HepG2 (cell line): ENCODE measurements at regions not wholly inside any gene's neighbourhood (a gene's known extent, or its start where the extent isn't known, plus 50 kb on each side); places are given as distances from the start of the nearest gene placed in this dataset.

Experiments used
- ATAC-seq: fragments of 200-7000 bp; cut with Tn5 transposase; 3 replicates; pipeline ENCODE4 v1.9.1; 2020; ENCODE audit warnings: mild to moderate bottlenecking, moderate library complexity
- BruUV-seq: library from RNA; stranded (reverse); fragments of 400-500 nt; replicated peaks from 2 replicates; lab custom pipeline; 2021; lab: Mats Ljungman, UMichigan
- CTCF ChIA-PET: fragments of 300-600 bp; formaldehyde crosslinking; extraction: SDS; loops from one replicate; lab custom pipeline; 2021; ENCODE audit warnings: low total read pairs, inconsistent platforms, low intra/inter-chr PET ratio; lab: Yijun Ruan, JAX
- POLR2A ChIA-PET: fragments of 350-600 bp; sonication (Branson Sonifier 250); formaldehyde crosslinking; loops from one replicate; lab custom pipeline; 2020; ENCODE audit warnings: antibody characterized with exemption, inconsistent platforms; lab: Yijun Ruan, JAX
- DNase-seq: peaks from one replicate; pipeline ENCODE4 v3.0.0-alpha.2; 2015; ENCODE audit warnings: low spot score
- FAIRE-seq: peaks from 3 replicates; lab custom pipeline; 2011; peaks lifted over from hg19 to GRCh38; lab: Jason Lieb, UNC
- H2AFZ ChIP-seq: one replicate; pipeline ENCODE4 v1.6.1; 2011; ENCODE audit warnings: low read length, inconsistent platforms
- H3K27ac ChIP-seq: fragments of 300-600 bp; 3 replicates; pipeline ENCODE4 v1.8.0; 2011; ENCODE audit warnings: mixed run types, mild to moderate bottlenecking, mixed read lengths, low read length, inconsistent platforms; ENCODE audit not compliant: insufficient read depth; ENCODE audit errors: extremely low read length
- H3K27me3 ChIP-seq, 2 experiments: fragments of 200-600 bp in 1 of 2; 2 replicates in 1 of 2; 3 replicates in 1 of 2; pipeline versions ENCODE4 v1.6.0 to v1.8.0; 2011; ENCODE audit warnings: low read length in 2 of 2, mild to moderate bottlenecking in 2 of 2, moderate library complexity in 2 of 2, inconsistent platforms in 1 of 2; ENCODE audit not compliant: insufficient read depth in 2 of 2, control insufficient read depth in 1 of 2
- H3K36me3 ChIP-seq, 2 experiments: fragments of 200-600 bp in 1 of 2; replicated peaks in 1 of 2; 2 replicates in 1 of 2; 3 replicates in 1 of 2; pipeline versions ENCODE4 v1.5.1 to v1.8.0; 2011; ENCODE audit warnings: low read length in 2 of 2, inconsistent platforms in 1 of 2; ENCODE audit not compliant: insufficient read depth in 2 of 2, control insufficient read depth in 1 of 2
- H3K4me1 ChIP-seq: 2 replicates; pipeline ENCODE4 v1.5.1; 2012; ENCODE audit warnings: low read length, inconsistent platforms; ENCODE audit not compliant: insufficient read depth
- H3K4me2 ChIP-seq: 2 replicates; pipeline ENCODE4 v1.6.0; 2011; ENCODE audit warnings: low read depth, low read length, inconsistent platforms
- H3K4me3 ChIP-seq, 3 experiments: fragments of 200-600 bp in 1 of 3; sonication (generic), shearing (Covaris generic) in 1 of 3; replicated peaks in 1 of 3; 2 replicates each; pipeline ENCODE4 v1.5.1; 2011 to 2016; ENCODE audit warnings: low read length in 3 of 3, inconsistent platforms in 2 of 3, low read depth in 2 of 3, mild to moderate bottlenecking in 2 of 3, control low read depth in 1 of 3, mixed read lengths in 1 of 3; ENCODE audit not compliant: insufficient read depth in 1 of 3
- H3K79me2 ChIP-seq: one replicate; pipeline ENCODE4 v1.6.1; 2011; ENCODE audit warnings: low read length, inconsistent platforms; ENCODE audit not compliant: insufficient read depth
- H3K9ac ChIP-seq: 2 replicates; pipeline ENCODE4 v1.6.0; 2011; ENCODE audit warnings: mild to moderate bottlenecking, low read depth, low read length, inconsistent platforms; ENCODE audit not compliant: insufficient read depth
- H3K9me3 ChIP-seq: 2 replicates; pipeline ENCODE4 v1.5.1; 2012; ENCODE audit warnings: mild to moderate bottlenecking, low read length
- H4K20me1 ChIP-seq: 2 replicates; pipeline ENCODE4 v1.6.0; 2011; ENCODE audit warnings: inconsistent platforms, mild to moderate bottlenecking, low read length, moderate library complexity; ENCODE audit not compliant: insufficient read depth
- FOSL2 ChIP-seq: sonication (generic); formaldehyde crosslinking; IDR thresholded peaks from 2 replicates; pipeline ENCODE4 v1.4.0; 2020; ENCODE audit warnings: missing genetic modification reagents
- HMGA1 ChIP-seq: sonication (generic); formaldehyde crosslinking; conservative IDR thresholded peaks from 2 replicates; pipeline ENCODE4 v1.4.0; 2020; ENCODE audit warnings: missing genetic modification reagents
- HMGXB4 ChIP-seq, 2 experiments: sonication (generic) in 1 of 2; formaldehyde crosslinking in 1 of 2; IDR thresholded peaks; 2 replicates each; pipeline versions ENCODE4 v1.4.0 to v1.6.1; 2018 to 2020; ENCODE audit warnings: missing genetic modification reagents in 2 of 2, borderline replicate concordance in 1 of 2, low read depth in 1 of 2, mild to moderate bottlenecking in 1 of 2, missing biosample characterization in 1 of 2
- MED13 ChIP-seq: sonication (generic); formaldehyde crosslinking; IDR thresholded peaks from 2 replicates; pipeline ENCODE4 v1.5.0; 2020; ENCODE audit warnings: missing genetic modification reagents
- NFE2L1 ChIP-seq: sonication (generic); formaldehyde crosslinking; IDR thresholded peaks from 2 replicates; pipeline ENCODE4 v1.4.0; 2020; ENCODE audit warnings: missing genetic modification reagents, mild to moderate bottlenecking, borderline replicate concordance
- PHF21A ChIP-seq: sonication (generic); formaldehyde crosslinking; IDR thresholded peaks from 2 replicates; pipeline ENCODE4 v1.5.0; 2020; ENCODE audit warnings: mild to moderate bottlenecking, missing genetic modification reagents
- SAFB2 ChIP-seq: sonication (generic); formaldehyde crosslinking; IDR thresholded peaks from 2 replicates; pipeline ENCODE4 v1.5.1; 2020; ENCODE audit warnings: missing genetic modification reagents, low read depth, mild to moderate bottlenecking, borderline replicate concordance
- THAP7 ChIP-seq: sonication (generic); formaldehyde crosslinking; IDR thresholded peaks from 2 replicates; pipeline ENCODE4 v1.8.1; 2023; ENCODE audit warnings: mild to moderate bottlenecking, missing genetic modification reagents
- ZBTB46 ChIP-seq: sonication (generic); formaldehyde crosslinking; IDR thresholded peaks from 2 replicates; pipeline ENCODE4 v1.4.0; 2020; ENCODE audit warnings: mild to moderate bottlenecking, missing genetic modification reagents, borderline replicate concordance
- ZBTB8A ChIP-seq: sonication (generic); formaldehyde crosslinking; IDR thresholded peaks from 2 replicates; pipeline ENCODE4 v1.4.0; 2020; ENCODE audit warnings: mild to moderate bottlenecking, low read depth, missing genetic modification reagents, borderline replicate concordance
- WGBS: methylation state at CpG from one replicate; pipeline ENCODE4 v1.1.6; 2017; ENCODE audit warnings: low lambda C conversion rate; 5-methylcytosine and 5-hydroxymethylcytosine counted together
- in situ Hi-C: cut with HindIII; loops from 2 replicates; pipeline ENCODE4 v1.10.0; 2017; ENCODE audit warnings: low pct_unique_long_range_greater_than_20kb; ENCODE audit not compliant: extremely low pct_ligation_motif_present
- intact Hi-C: fragments of 100-400 bp; cut with micrococcal nuclease; formaldehyde crosslinking; loops from one replicate; pipeline ENCODE4 v1.10.0; 2022; ENCODE audit not compliant: unreplicated experiment
- TF ChIP-seq, protein P1 (sequence below): sonication (generic); formaldehyde crosslinking; IDR thresholded peaks from 2 replicates; pipeline ENCODE4 v1.9.0; 2021; ENCODE audit warnings: missing genetic modification reagents, borderline replicate concordance
- TF ChIP-seq, protein P2 (sequence below): sonication (generic); formaldehyde crosslinking; IDR thresholded peaks from 2 replicates; pipeline ENCODE4 v1.8.0; 2022; ENCODE audit warnings: missing genetic modification reagents, mild to moderate bottlenecking, moderate library complexity, borderline replicate concordance

DNA sequence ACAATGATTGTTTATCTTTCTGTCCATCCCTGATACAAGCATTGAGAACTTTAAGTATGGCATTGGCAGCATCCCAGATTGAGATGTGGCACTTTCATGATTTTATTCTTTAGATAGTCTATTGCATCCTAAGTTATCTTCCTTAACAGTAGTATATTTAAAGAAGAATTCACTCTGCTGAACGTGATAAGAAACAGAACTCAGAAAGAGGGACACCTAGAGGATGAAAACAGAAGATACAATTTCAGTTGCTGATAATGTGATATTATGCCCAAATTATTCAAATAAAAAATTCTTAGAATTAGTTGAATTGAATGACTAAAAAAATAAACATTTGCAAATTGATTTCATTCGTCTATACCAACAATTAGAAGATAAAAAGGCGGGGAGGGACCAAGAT lies 218.1 kb upstream of the DMRTA1 start:
- intact Hi-C loops, result no loop called here
- no TSS peak for BruUV-seq
- no peaks in the 10 kb centered on the region for H3K27me3 ChIP-seq
- POLR2A ChIA-PET, result no interaction called here
- no peak overlapping the region for H2AFZ ChIP-seq
- H3K4me1 ChIP-seq, result no peaks in the 10 kb centered on the region
- DNase-seq, result no peak
- H3K79me2 ChIP-seq, result no peaks in the 10 kb centered on the region
- H3K4me2 ChIP-seq, result no peak overlapping the region
- CTCF ChIA-PET, result no interaction called here
- no peak overlapping the region for H3K27ac ChIP-seq
- in situ Hi-C loops, result no loop called here
- no peak overlapping the region for H3K4me3 ChIP-seq
- no peak for FAIRE-seq
- H3K9ac ChIP-seq, result no peak overlapping the region
- H4K20me1 ChIP-seq, result no peaks in the 10 kb centered on the region
- no peaks in the 10 kb centered on the region for H3K36me3 ChIP-seq
- 0% methylated on average over 3 of the region's 3 CpGs for WGBS
- H3K9me3 ChIP-seq, result no peaks in the 10 kb centered on the region
- no peak for ATAC-seq
- TF ChIP-seq THAP7 (CRISPR knock-in tag), result no peak
- no peak for TF ChIP-seq FOSL2 (CRISPR knock-in tag)
- TF ChIP-seq, protein P1, sequence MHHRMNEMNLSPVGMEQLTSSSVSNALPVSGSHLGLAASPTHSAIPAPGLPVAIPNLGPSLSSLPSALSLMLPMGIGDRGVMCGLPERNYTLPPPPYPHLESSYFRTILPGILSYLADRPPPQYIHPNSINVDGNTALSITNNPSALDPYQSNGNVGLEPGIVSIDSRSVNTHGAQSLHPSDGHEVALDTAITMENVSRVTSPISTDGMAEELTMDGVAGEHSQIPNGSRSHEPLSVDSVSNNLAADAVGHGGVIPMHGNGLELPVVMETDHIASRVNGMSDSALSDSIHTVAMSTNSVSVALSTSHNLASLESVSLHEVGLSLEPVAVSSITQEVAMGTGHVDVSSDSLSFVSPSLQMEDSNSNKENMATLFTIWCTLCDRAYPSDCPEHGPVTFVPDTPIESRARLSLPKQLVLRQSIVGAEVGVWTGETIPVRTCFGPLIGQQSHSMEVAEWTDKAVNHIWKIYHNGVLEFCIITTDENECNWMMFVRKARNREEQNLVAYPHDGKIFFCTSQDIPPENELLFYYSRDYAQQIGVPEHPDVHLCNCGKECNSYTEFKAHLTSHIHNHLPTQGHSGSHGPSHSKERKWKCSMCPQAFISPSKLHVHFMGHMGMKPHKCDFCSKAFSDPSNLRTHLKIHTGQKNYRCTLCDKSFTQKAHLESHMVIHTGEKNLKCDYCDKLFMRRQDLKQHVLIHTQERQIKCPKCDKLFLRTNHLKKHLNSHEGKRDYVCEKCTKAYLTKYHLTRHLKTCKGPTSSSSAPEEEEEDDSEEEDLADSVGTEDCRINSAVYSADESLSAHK, result no peak
- TF ChIP-seq ZBTB8A (CRISPR knock-in tag), result no peak
- TF ChIP-seq SAFB2, result no peak
- TF ChIP-seq, protein P2, sequence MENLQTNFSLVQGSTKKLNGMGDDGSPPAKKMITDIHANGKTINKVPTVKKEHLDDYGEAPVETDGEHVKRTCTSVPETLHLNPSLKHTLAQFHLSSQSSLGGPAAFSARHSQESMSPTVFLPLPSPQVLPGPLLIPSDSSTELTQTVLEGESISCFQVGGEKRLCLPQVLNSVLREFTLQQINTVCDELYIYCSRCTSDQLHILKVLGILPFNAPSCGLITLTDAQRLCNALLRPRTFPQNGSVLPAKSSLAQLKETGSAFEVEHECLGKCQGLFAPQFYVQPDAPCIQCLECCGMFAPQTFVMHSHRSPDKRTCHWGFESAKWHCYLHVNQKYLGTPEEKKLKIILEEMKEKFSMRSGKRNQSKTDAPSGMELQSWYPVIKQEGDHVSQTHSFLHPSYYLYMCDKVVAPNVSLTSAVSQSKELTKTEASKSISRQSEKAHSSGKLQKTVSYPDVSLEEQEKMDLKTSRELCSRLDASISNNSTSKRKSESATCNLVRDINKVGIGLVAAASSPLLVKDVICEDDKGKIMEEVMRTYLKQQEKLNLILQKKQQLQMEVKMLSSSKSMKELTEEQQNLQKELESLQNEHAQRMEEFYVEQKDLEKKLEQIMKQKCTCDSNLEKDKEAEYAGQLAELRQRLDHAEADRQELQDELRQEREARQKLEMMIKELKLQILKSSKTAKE, result no peak
- no peak for TF ChIP-seq PHF21A (CRISPR knock-in tag)
- TF ChIP-seq ZBTB46, result no peak
- no peak for TF ChIP-seq HMGA1
- TF ChIP-seq MED13 (CRISPR knock-in tag), result no peak
- TF ChIP-seq HMGXB4 (CRISPR knock-in tag; IDR thresholded peaks at IDR 0.05; ENCODE audit: borderline replicate concordance in 1 of 2, low read depth in 1 of 2), result no peak
- TF ChIP-seq NFE2L1 (CRISPR knock-in tag), result no peak
